K562 (cell line): ENCODE measurements at regions not wholly inside any gene's neighbourhood (a gene's known extent, or its start where the extent isn't known, plus 50 kb on each side); places are given as distances from the start of the nearest gene placed in this dataset.

ENCODE experiments used
- ETV1 ChIP-seq: fragments of 450-650 bp; conservative IDR thresholded peaks from 2 replicates; pipeline ENCODE4 v1.6.1; 2016; ENCODE audit warnings: missing genetic modification characterization, control low read depth, low read depth, missing compliant biosample characterization
- HDAC3 ChIP-seq: fragments of 450-650 bp; IDR thresholded peaks from 2 replicates; pipeline ENCODE4 v1.6.1; 2018; ENCODE audit warnings: borderline replicate concordance, mild to moderate bottlenecking, moderate library complexity; ENCODE audit not compliant: partially characterized antibody
- HEY1 ChIP-seq: fragments of 250-450 bp; sonication (Bioruptor Pico); IDR thresholded peaks from 2 replicates; pipeline ENCODE4 v1.5.0; 2020; ENCODE audit warnings: mild to moderate bottlenecking, moderate library complexity, borderline replicate concordance
- KDM5B ChIP-seq: fragments of 200-600 bp; sonication (generic); IDR thresholded peaks from 2 replicates; pipeline ENCODE4 v1.6.1; 2012; ENCODE audit warnings: low read depth, mild to moderate bottlenecking, moderate library complexity, low read length, control low read depth, inconsistent platforms; ENCODE audit not compliant: insufficient replicate concordance
- MCM3 ChIP-seq: fragments of 450-650 bp; IDR thresholded peaks from 2 replicates; pipeline ENCODE4 v1.6.1; 2016
- MEF2A ChIP-seq: IDR thresholded peaks from 2 replicates; pipeline ENCODE4 v1.6.1; 2011; ENCODE audit warnings: low read depth, mild to moderate bottlenecking, low read length, moderate library complexity; ENCODE audit not compliant: control insufficient read depth
- PML ChIP-seq: IDR thresholded peaks from 2 replicates; pipeline ENCODE4 v1.6.1; 2012; ENCODE audit warnings: low read length, inconsistent platforms
- POLR2A ChIP-seq: fragments of 450-650 bp; conservative IDR thresholded peaks from 2 replicates; pipeline ENCODE4 v1.6.1; 2016
- SRSF3 ChIP-seq: fragments of 200-400 bp; formaldehyde crosslinking; IDR thresholded peaks from 2 replicates; pipeline ENCODE4 v1.6.1; 2016; ENCODE audit warnings: mild to moderate bottlenecking, low read length, moderate library complexity; ENCODE audit not compliant: insufficient read depth
- STAT5A ChIP-seq: IDR thresholded peaks from 2 replicates; pipeline ENCODE4 v1.6.1; 2012; ENCODE audit warnings: low read length, inconsistent platforms, borderline replicate concordance
- SUPT5H ChIP-seq: fragments of 450-650 bp; IDR thresholded peaks from 2 replicates; pipeline ENCODE4 v1.6.1; 2016
- TOE1 ChIP-seq, 2 experiments: fragments of 450-650 bp in 1 of 2; sonication (generic) in 1 of 2; formaldehyde crosslinking in 1 of 2; IDR thresholded peaks; 2 replicates each; pipeline versions ENCODE4 v1.7.1 to v1.8.0; 2016 to 2022; ENCODE audit warnings: borderline replicate concordance in 2 of 2, mild to moderate bottlenecking in 2 of 2, antibody characterized with exemption in 1 of 2, inconsistent platforms in 1 of 2, low read depth in 1 of 2, missing genetic modification reagents in 1 of 2, moderate library complexity in 1 of 2
- ZFX ChIP-seq: sonication (generic); formaldehyde crosslinking; IDR thresholded peaks from 2 replicates; pipeline ENCODE4 v1.8.0; 2022; ENCODE audit warnings: mild to moderate bottlenecking, missing genetic modification reagents, moderate library complexity
- ZKSCAN1 ChIP-seq: fragments of 150-350 bp; IDR thresholded peaks from 2 replicates; pipeline ENCODE4 v1.6.1; 2016; ENCODE audit warnings: low read depth, low read length
- ZZZ3 ChIP-seq: fragments of 450-650 bp; IDR thresholded peaks from 2 replicates; pipeline ENCODE4 v1.6.1; 2016; ENCODE audit warnings: antibody characterized with exemption, mild to moderate bottlenecking, moderate library complexity
- TF ChIP-seq, protein P1 (sequence below): sonication (generic); formaldehyde crosslinking; IDR thresholded peaks from 2 replicates; pipeline ENCODE4 v1.4.0; 2020; ENCODE audit warnings: mild to moderate bottlenecking, missing genetic modification reagents
- TF ChIP-seq, protein P2 (sequence below): fragments of 200-400 bp; formaldehyde crosslinking; IDR thresholded peaks from 2 replicates; pipeline ENCODE4 v1.6.1; 2017; ENCODE audit warnings: mild to moderate bottlenecking, low read depth, low read length, moderate library complexity
- TF ChIP-seq, protein P3 (sequence below): fragments of 250-450 bp; sonication (Bioruptor Pico); IDR thresholded peaks from 2 replicates; pipeline ENCODE4 v1.9.0; 2021; ENCODE audit warnings: mild to moderate bottlenecking, inconsistent platforms
- TF ChIP-seq, protein P4 (sequence below), 2 experiments: fragments of 450-650 bp; IDR thresholded peaks; 2 replicates each; pipeline ENCODE4 v1.6.1; 2018; ENCODE audit warnings: mild to moderate bottlenecking in 2 of 2, low read depth in 1 of 2; ENCODE audit not compliant: partially characterized antibody in 2 of 2

DNA sequence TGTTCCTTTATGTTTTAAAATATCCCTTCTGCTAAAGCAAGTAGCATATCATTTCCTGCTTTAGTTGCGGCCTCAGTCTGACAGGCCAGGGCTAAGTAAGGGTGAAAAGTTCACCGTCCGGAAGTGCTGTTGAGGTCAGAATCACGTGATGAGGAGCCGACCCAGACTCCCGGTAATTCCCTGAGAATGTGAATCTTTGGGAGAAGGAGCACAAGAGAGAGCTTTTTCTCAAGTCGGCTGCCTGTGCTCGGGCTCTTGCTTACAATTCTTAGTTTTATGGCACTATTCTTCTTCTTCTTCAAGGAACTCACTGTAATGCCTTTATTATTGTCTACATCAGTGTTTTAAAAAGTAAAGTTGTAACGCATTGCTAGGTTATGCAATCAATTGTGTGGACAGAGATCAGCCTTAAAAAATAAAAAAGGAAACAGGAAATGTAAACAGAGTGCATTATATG is 309.3 kb downstream of the PRL start (continued):
- TF ChIP-seq, protein P1, sequence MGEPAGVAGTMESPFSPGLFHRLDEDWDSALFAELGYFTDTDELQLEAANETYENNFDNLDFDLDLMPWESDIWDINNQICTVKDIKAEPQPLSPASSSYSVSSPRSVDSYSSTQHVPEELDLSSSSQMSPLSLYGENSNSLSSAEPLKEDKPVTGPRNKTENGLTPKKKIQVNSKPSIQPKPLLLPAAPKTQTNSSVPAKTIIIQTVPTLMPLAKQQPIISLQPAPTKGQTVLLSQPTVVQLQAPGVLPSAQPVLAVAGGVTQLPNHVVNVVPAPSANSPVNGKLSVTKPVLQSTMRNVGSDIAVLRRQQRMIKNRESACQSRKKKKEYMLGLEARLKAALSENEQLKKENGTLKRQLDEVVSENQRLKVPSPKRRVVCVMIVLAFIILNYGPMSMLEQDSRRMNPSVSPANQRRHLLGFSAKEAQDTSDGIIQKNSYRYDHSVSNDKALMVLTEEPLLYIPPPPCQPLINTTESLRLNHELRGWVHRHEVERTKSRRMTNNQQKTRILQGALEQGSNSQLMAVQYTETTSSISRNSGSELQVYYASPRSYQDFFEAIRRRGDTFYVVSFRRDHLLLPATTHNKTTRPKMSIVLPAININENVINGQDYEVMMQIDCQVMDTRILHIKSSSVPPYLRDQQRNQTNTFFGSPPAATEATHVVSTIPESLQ (CRISPR knock-in tag): no peak
- no peak for TF ChIP-seq POLR2A
- no peak for TF ChIP-seq SUPT5H
- TF ChIP-seq, protein P2, sequence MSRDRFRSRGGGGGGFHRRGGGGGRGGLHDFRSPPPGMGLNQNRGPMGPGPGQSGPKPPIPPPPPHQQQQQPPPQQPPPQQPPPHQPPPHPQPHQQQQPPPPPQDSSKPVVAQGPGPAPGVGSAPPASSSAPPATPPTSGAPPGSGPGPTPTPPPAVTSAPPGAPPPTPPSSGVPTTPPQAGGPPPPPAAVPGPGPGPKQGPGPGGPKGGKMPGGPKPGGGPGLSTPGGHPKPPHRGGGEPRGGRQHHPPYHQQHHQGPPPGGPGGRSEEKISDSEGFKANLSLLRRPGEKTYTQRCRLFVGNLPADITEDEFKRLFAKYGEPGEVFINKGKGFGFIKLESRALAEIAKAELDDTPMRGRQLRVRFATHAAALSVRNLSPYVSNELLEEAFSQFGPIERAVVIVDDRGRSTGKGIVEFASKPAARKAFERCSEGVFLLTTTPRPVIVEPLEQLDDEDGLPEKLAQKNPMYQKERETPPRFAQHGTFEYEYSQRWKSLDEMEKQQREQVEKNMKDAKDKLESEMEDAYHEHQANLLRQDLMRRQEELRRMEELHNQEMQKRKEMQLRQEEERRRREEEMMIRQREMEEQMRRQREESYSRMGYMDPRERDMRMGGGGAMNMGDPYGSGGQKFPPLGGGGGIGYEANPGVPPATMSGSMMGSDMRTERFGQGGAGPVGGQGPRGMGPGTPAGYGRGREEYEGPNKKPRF: no peak
- no peak for TF ChIP-seq PML
- no peak for TF ChIP-seq SRSF3
- no peak for TF ChIP-seq ZKSCAN1
- peak; percentile 97 for TF ChIP-seq ETV1 (tag)
- peak; percentile 28; the same call in 1 of the 2 replicates for TF ChIP-seq ZFX (CRISPR knock-in tag)
- TF ChIP-seq ZZZ3: no peak
- TF ChIP-seq TOE1 (IDR thresholded peaks at IDR 0.05; ENCODE audit: borderline replicate concordance): peak; percentile 96
- no peak for TF ChIP-seq TOE1 (CRISPR knock-in tag; IDR thresholded peaks at IDR 0.05; ENCODE audit: borderline replicate concordance, low read depth)
- TF ChIP-seq, protein P3, sequence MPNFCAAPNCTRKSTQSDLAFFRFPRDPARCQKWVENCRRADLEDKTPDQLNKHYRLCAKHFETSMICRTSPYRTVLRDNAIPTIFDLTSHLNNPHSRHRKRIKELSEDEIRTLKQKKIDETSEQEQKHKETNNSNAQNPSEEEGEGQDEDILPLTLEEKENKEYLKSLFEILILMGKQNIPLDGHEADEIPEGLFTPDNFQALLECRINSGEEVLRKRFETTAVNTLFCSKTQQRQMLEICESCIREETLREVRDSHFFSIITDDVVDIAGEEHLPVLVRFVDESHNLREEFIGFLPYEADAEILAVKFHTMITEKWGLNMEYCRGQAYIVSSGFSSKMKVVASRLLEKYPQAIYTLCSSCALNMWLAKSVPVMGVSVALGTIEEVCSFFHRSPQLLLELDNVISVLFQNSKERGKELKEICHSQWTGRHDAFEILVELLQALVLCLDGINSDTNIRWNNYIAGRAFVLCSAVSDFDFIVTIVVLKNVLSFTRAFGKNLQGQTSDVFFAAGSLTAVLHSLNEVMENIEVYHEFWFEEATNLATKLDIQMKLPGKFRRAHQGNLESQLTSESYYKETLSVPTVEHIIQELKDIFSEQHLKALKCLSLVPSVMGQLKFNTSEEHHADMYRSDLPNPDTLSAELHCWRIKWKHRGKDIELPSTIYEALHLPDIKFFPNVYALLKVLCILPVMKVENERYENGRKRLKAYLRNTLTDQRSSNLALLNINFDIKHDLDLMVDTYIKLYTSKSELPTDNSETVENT (CRISPR knock-in tag): no peak
- TF ChIP-seq, protein P4, sequence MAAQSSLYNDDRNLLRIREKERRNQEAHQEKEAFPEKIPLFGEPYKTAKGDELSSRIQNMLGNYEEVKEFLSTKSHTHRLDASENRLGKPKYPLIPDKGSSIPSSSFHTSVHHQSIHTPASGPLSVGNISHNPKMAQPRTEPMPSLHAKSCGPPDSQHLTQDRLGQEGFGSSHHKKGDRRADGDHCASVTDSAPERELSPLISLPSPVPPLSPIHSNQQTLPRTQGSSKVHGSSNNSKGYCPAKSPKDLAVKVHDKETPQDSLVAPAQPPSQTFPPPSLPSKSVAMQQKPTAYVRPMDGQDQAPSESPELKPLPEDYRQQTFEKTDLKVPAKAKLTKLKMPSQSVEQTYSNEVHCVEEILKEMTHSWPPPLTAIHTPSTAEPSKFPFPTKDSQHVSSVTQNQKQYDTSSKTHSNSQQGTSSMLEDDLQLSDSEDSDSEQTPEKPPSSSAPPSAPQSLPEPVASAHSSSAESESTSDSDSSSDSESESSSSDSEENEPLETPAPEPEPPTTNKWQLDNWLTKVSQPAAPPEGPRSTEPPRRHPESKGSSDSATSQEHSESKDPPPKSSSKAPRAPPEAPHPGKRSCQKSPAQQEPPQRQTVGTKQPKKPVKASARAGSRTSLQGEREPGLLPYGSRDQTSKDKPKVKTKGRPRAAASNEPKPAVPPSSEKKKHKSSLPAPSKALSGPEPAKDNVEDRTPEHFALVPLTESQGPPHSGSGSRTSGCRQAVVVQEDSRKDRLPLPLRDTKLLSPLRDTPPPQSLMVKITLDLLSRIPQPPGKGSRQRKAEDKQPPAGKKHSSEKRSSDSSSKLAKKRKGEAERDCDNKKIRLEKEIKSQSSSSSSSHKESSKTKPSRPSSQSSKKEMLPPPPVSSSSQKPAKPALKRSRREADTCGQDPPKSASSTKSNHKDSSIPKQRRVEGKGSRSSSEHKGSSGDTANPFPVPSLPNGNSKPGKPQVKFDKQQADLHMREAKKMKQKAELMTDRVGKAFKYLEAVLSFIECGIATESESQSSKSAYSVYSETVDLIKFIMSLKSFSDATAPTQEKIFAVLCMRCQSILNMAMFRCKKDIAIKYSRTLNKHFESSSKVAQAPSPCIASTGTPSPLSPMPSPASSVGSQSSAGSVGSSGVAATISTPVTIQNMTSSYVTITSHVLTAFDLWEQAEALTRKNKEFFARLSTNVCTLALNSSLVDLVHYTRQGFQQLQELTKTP (IDR thresholded peaks at IDR 0.05; ENCODE audit: low read depth in 1 of 2, partially characterized antibody in 2 of 2): peak in 1 of 2 experiments; percentile 21
- TF ChIP-seq MEF2A: no peak
- no peak for TF ChIP-seq STAT5A
- no peak for TF ChIP-seq HEY1 (CRISPR knock-in tag)
- no peak for TF ChIP-seq HDAC3
- TF ChIP-seq MCM3: no peak
- no peak for TF ChIP-seq KDM5B
